ENCODE measurements at regions not wholly inside any gene's neighbourhood (a gene's known extent, or its start where the extent isn't known, plus 50 kb on each side); places are given as distances from the start of the nearest gene placed in this dataset.

DNA sequence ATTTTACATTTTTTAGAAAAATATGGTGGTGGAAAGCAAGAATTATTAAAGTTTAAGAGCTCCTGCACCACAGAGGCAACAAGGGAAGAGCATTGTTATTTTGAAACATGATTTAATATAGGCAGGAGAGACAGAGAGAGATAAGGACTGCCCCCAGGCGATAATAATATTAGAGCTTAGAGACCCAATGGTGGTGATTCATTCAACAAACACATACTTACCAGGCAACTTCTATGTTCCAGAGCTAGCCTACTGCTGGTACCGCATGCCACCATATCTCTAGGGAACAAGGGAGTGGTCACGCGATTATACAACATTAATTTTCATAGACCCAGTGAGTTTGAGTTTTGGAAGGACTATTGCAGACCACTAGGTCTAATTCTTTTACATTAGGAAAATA is 327.8 kb upstream of the SOX11 start:
- WGBS (ENCODE audit: missing lambda C conversion rate): 20% methylated on average over 4 of the region's 4 CpGs
- no peak for DNase-seq (ENCODE audit: low read depth in 1 of 2, low spot score in 1 of 2)
- no peak for FAIRE-seq
- Histone ChIP-seq H3K27ac (no peak overlapping the region), H3K9me3 (peaks cover 4% of the 10 kb centered on the region; the same call in 1 of the 3 replicates), H3K4me3 (no peak overlapping the region), H3K4me2 (no peak overlapping the region), H3K4me1 (no peaks in the 10 kb centered on the region)
- ChIA-PET CTCF (interaction anchor here (0.6 kb wide), 1 partner anchor 10 kb away, joined by 3 read pairs; no protein-coding TSS in a partner anchor), POLR2A (no interaction called here)
- TF ChIP-seq PHF8 (IDR thresholded peaks at IDR 0.05; ENCODE audit: borderline replicate concordance, low read depth) (no peak), RNF2 (IDR thresholded peaks at IDR 0.05; ENCODE audit: borderline replicate concordance, low read depth) (no peak), ZSCAN20 (CRISPR knock-in tag; IDR thresholded peaks at IDR 0.05) (no peak), FOSB (CRISPR knock-in tag; IDR thresholded peaks at IDR 0.05) (no peak), SREBF2 (IDR thresholded peaks at IDR 0.05) (no peak), POLR2A (IDR thresholded peaks at IDR 0.05; ENCODE audit: low read length) (no peak), SMC3 (IDR thresholded peaks at IDR 0.05) (no peak), CEBPB (IDR thresholded peaks at IDR 0.05) (no peak), RARB (CRISPR knock-in tag; IDR thresholded peaks at IDR 0.05) (no peak), KDM1A (IDR thresholded peaks at IDR 0.05; ENCODE audit: low read depth) (no peak), FOSL2 (IDR thresholded peaks at IDR 0.05) (no peak), FOSL2 (CRISPR knock-in tag; IDR thresholded peaks at IDR 0.05) (no peak), MAFK (IDR thresholded peaks at IDR 0.05; ENCODE audit: partially characterized antibody) (no peak)
- TF ChIP-seq, protein P1, sequence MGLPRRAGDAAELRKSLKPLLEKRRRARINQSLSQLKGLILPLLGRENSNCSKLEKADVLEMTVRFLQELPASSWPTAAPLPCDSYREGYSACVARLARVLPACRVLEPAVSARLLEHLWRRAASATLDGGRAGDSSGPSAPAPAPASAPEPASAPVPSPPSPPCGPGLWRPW (IDR thresholded peaks at IDR 0.05): no peak
- TF ChIP-seq, protein P2, sequence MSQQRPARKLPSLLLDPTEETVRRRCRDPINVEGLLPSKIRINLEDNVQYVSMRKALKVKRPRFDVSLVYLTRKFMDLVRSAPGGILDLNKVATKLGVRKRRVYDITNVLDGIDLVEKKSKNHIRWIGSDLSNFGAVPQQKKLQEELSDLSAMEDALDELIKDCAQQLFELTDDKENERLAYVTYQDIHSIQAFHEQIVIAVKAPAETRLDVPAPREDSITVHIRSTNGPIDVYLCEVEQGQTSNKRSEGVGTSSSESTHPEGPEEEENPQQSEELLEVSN (IDR thresholded peaks at IDR 0.05; ENCODE audit: borderline replicate concordance, low read depth): no peak
- TF ChIP-seq, protein P3, sequence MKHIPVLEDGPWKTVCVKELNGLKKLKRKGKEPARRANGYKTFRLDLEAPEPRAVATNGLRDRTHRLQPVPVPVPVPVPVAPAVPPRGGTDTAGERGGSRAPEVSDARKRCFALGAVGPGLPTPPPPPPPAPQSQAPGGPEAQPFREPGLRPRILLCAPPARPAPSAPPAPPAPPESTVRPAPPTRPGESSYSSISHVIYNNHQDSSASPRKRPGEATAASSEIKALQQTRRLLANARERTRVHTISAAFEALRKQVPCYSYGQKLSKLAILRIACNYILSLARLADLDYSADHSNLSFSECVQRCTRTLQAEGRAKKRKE (CRISPR knock-in tag; IDR thresholded peaks at IDR 0.05; ENCODE audit: low read depth): no peak
- TF ChIP-seq, protein P4, sequence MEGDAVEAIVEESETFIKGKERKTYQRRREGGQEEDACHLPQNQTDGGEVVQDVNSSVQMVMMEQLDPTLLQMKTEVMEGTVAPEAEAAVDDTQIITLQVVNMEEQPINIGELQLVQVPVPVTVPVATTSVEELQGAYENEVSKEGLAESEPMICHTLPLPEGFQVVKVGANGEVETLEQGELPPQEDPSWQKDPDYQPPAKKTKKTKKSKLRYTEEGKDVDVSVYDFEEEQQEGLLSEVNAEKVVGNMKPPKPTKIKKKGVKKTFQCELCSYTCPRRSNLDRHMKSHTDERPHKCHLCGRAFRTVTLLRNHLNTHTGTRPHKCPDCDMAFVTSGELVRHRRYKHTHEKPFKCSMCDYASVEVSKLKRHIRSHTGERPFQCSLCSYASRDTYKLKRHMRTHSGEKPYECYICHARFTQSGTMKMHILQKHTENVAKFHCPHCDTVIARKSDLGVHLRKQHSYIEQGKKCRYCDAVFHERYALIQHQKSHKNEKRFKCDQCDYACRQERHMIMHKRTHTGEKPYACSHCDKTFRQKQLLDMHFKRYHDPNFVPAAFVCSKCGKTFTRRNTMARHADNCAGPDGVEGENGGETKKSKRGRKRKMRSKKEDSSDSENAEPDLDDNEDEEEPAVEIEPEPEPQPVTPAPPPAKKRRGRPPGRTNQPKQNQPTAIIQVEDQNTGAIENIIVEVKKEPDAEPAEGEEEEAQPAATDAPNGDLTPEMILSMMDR (IDR thresholded peaks at IDR 0.05): no peak
- no peak for ATAC-seq

DNA sequence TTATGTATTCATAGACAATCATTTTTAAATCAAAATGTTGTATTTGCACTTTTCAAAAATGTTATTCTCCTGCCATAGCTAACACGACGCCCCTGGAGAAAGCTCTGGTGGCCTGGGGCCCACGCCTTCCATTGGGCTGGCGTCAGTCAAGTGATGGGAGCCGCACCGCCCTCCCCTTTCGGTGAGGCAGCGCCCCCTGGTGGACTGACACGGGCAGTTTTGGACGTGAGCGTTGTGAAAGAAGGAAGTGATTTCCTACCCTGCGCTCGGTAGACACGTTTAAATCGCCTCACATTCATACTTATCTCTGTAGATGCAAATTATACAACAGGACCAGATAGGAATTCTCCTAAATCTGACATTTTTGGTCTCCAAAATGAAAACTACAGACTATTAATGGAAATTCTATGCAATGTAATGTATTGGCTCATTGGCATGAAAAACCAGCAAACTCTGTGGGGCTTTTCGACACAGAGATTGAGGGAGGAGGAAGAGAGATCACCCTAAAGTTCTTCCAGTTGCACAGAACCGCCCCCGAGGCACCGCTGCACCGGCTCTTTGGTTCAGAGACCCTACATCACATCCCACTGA is 326.2 kb upstream of the SOX11 start:
- peak in 1 of 2 experiments; percentile 95; a peak in 3 of 6 replicates for ATAC-seq
- 16% methylated on average over 20 of the region's 20 CpGs for WGBS (ENCODE audit: missing lambda C conversion rate)
- no peak overlapping the region for H3K4me2 ChIP-seq
- peaks cover 4% of the 10 kb centered on the region; the same call in 1 of the 3 replicates for H3K9me3 ChIP-seq
- no peak for TF ChIP-seq CHD2 (IDR thresholded peaks at IDR 0.05; ENCODE audit: low read length, partially characterized antibody)
- TF ChIP-seq HEYL (CRISPR knock-in tag; IDR thresholded peaks at IDR 0.05): no peak
- no peak for TF ChIP-seq ZNF302 (CRISPR knock-in tag; IDR thresholded peaks at IDR 0.05)
- TF ChIP-seq RAD21 (conservative IDR thresholded peaks at IDR 0.05 in 1 of 2, IDR thresholded peaks at IDR 0.05 in 1 of 2): peak in 1 of 2 experiments; percentile 64; a peak in 3 of 5 replicates
- TF ChIP-seq SMC3 (IDR thresholded peaks at IDR 0.05): peak; percentile 25; the same call in 1 of the 3 replicates
- CTCF ChIA-PET: interaction anchor here (0.6 to 1.6 kb wide), 2 partner anchors 1407 to 1421 kb away, joined by 4 to 6 read pairs; no protein-coding TSS in a partner anchor
- H3K4me3 ChIP-seq: no peak overlapping the region
- no peak overlapping the region for H3K27ac ChIP-seq
- POLR2A ChIA-PET: no interaction called here
- FAIRE-seq: no peak
- H3K4me1 ChIP-seq: no peaks in the 10 kb centered on the region
- DNase-seq (ENCODE audit: low read depth in 1 of 2, low spot score in 1 of 2): peak; percentile 25 to 58

DNA sequence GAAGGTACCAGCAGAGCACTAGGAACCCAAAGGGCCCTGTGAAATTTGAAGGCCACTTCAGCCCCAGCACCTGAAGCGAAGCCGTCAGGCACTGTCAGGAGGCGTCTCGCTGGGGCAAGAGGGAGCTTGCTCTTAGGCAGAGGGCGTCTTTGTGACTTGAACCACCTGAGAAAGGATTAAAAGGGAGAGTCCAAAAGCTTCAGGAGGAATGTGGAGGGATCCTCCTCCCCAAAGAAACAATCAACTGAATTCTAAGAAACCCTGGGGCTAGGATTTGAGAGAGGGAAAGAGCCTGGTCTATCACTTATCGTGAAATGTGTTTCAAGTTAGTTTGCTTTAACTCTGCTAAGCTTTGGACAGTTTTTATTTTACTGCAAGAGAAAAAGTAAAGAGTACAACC is 324.9 kb upstream of the SOX11 start:
- Histone ChIP-seq H3K4me3 (no peak overlapping the region), H3K27ac (no peak overlapping the region), H3K4me1 (no peaks in the 10 kb centered on the region), H3K4me2 (no peak overlapping the region), H3K9me3 (peaks cover 4% of the 10 kb centered on the region; the same call in 1 of the 3 replicates)
- CTCF ChIA-PET: no interaction called here
- no peak for ATAC-seq
- 42% methylated on average over 6 of the region's 6 CpGs for WGBS (ENCODE audit: missing lambda C conversion rate)
- DNase-seq (ENCODE audit: low read depth in 1 of 2, low spot score in 1 of 2): no peak
- TF ChIP-seq RAD21 (conservative IDR thresholded peaks at IDR 0.05 in 1 of 2, IDR thresholded peaks at IDR 0.05 in 1 of 2): no peak
- TF ChIP-seq NR3C1 (IDR thresholded peaks at IDR 0.05): no peak
- TF ChIP-seq TP53 (CRISPR knock-in tag; IDR thresholded peaks at IDR 0.05): no peak
- no peak for TF ChIP-seq HEYL (CRISPR knock-in tag; IDR thresholded peaks at IDR 0.05)
- TF ChIP-seq CBX8 (IDR thresholded peaks at IDR 0.05): no peak
- TF ChIP-seq HOXB13 (CRISPR knock-in tag; IDR thresholded peaks at IDR 0.05; ENCODE audit: low read depth): no peak
- TF ChIP-seq, protein P2 (IDR thresholded peaks at IDR 0.05; ENCODE audit: borderline replicate concordance, low read depth): no peak
- no peak for FAIRE-seq
- POLR2A ChIA-PET: no interaction called here
